Lower lobe of right lung (tissue), 2 donors: ENCODE measurements at regions not wholly inside any gene's neighbourhood (a gene's known extent, or its start where the extent isn't known, plus 50 kb on each side); places are given as distances from the start of the nearest gene placed in this dataset.

ENCODE experiments used
- ATAC-seq, 2 donors: fragments of 200-7000 bp; cut with Tn5 transposase; one replicate each; pipeline ENCODE4 v1.9.1; 2020 to 2022; ENCODE audit warnings: mild to moderate bottlenecking in 2 of 2, moderate library complexity in 2 of 2
- DNase-seq: peaks from one replicate; pipeline ENCODE4 v3.0.0-alpha.2; 2020
- H3K27ac ChIP-seq: fragments of 200-600 bp; one replicate; pipeline ENCODE4 v1.8.0; 2022
- H3K27me3 ChIP-seq: fragments of 200-600 bp; one replicate; pipeline ENCODE4 v1.8.0; 2022; ENCODE audit warnings: low read depth
- H3K36me3 ChIP-seq: fragments of 200-600 bp; one replicate; pipeline ENCODE4 v1.8.0; 2022; ENCODE audit warnings: mild to moderate bottlenecking
- H3K4me1 ChIP-seq: fragments of 200-600 bp; one replicate; pipeline ENCODE4 v1.8.0; 2022
- H3K4me3 ChIP-seq: fragments of 200-600 bp; one replicate; pipeline ENCODE4 v1.8.0; 2022; ENCODE audit warnings: mild to moderate bottlenecking
- H3K9me3 ChIP-seq: fragments of 200-600 bp; one replicate; pipeline ENCODE4 v1.8.0; 2022
- intact Hi-C: fragments of 100-400 bp; cut with DNase I; formaldehyde crosslinking; loops from one replicate; pipeline ENCODE4 v1.11.0; 2022
- TF ChIP-seq, protein P1 (sequence below): fragments of 200-600 bp; IDR thresholded peaks from one replicate; pipeline ENCODE4 v1.8.0; 2022; ENCODE audit warnings: antibody characterized with exemption, mild to moderate bottlenecking
- donor health status: DM: no; HTN: yes; CAD: no; lungs with severe emphysema.

DNA sequence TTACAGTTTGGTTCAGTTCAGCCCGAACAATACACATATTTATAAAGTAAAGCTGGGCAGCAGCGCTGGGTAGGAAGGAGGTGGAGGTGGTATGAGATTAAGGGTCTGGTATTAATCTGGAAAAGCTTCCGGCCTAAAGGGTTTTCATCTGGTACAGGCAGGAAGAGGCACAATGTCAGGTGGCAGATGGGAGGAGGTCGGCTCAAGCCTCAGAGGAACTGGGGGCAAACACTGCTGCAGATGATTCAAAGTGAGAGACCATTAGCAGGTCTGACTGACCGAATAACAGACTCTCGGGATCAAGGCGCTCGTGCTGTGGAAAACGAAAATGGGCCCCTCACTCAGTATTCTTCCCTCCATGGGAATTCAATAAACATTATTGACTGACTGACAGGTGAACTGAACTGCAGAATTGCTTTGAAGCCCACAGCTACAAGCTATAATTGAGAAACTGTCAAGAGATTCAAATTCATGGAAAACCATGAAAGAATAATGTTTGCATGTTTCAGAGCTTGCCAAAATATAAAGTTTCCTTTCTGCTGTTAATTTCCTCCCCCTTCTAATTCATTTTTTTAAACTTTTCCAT is 75.3 kb downstream of the TMEM167A start:
- Histone ChIP-seq H3K27ac (no peak overlapping the region), H3K4me1 (no peaks in the 10 kb centered on the region), H3K27me3 (no peaks in the 10 kb centered on the region), H3K9me3 (no peaks in the 10 kb centered on the region), H3K4me3 (no peak overlapping the region), H3K36me3 (no peaks in the 10 kb centered on the region)
- intact Hi-C loops: no loop called here
- no peak for DNase-seq
- TF ChIP-seq, protein P1, sequence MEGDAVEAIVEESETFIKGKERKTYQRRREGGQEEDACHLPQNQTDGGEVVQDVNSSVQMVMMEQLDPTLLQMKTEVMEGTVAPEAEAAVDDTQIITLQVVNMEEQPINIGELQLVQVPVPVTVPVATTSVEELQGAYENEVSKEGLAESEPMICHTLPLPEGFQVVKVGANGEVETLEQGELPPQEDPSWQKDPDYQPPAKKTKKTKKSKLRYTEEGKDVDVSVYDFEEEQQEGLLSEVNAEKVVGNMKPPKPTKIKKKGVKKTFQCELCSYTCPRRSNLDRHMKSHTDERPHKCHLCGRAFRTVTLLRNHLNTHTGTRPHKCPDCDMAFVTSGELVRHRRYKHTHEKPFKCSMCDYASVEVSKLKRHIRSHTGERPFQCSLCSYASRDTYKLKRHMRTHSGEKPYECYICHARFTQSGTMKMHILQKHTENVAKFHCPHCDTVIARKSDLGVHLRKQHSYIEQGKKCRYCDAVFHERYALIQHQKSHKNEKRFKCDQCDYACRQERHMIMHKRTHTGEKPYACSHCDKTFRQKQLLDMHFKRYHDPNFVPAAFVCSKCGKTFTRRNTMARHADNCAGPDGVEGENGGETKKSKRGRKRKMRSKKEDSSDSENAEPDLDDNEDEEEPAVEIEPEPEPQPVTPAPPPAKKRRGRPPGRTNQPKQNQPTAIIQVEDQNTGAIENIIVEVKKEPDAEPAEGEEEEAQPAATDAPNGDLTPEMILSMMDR: no peak
- ATAC-seq: no peak

DNA sequence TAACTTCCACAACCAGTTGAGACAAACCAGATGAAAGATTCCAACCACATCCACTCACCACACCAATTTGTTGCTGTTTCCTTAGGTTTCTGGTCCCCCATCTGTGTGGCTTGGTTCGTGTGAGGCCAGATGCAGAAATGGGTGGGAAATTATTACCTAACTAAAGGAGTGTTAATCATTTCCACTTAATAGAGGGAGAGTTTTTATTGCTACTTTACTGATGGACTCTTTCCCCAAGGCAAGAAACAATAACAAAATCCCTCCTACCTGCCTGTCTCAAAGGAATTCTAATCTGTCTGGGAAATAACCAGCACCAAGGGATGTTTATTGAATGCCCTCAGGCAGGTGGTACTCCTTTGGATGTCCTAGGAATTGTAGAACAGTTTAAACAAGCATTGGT is 76.3 kb downstream of the TMEM167A start:
- Histone ChIP-seq H3K9me3 (no peaks in the 10 kb centered on the region), H3K27ac (no peak overlapping the region), H3K27me3 (no peaks in the 10 kb centered on the region), H3K4me1 (no peaks in the 10 kb centered on the region), H3K36me3 (no peaks in the 10 kb centered on the region), H3K4me3 (no peak overlapping the region)
- TF ChIP-seq, protein P1: no peak
- ATAC-seq (no peak), DNase-seq (no peak)
- intact Hi-C loops: no loop called here

DNA sequence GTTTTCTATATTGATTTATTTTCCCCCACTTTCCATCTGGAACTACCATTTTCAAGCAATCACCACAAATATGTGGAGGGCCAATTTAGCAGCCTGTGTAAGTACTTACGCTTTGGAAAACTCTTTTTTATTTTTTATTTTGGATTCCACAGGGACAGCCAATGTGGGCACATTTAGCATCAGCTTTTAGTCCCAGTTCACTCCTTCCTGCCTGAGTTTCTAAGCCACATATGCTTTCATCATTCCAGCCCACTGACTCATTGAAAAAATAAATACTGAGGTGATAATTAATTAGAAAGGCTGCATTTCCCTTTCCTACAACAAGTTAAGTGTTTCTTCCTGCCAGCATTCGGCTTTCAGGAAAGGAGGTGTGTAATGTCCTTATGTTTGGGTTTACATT is 76.8 kb downstream of the TMEM167A start:
- no peaks in the 10 kb centered on the region for H3K9me3 ChIP-seq
- ATAC-seq (no peak), DNase-seq (no peak)
- H3K27me3 ChIP-seq: no peaks in the 10 kb centered on the region
- no peak overlapping the region for H3K27ac ChIP-seq
- intact Hi-C loops: no loop called here
- no peaks in the 10 kb centered on the region for H3K4me1 ChIP-seq
- TF ChIP-seq, protein P1: no peak
- H3K4me3 ChIP-seq: no peak overlapping the region
- no peaks in the 10 kb centered on the region for H3K36me3 ChIP-seq

DNA sequence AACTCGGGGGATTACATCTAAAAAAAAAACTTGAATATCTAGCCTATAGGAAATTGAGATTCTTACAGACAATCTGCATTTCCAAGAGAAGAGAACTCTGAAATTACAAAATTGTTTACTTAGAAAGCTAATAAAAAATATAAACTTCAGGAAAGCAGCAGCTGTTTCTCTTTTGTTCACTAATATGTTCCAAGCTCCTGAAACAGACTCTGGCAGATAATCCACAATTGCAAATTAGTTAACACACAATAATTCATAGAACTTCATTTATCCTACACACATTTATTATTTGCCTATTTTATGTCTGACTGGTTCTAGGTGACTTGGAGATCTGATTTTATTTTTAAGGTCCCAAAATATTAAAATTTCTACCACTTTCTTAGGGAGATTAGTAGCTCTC is 83.8 kb downstream of the TMEM167A start:
- no peaks in the 10 kb centered on the region for H3K9me3 ChIP-seq
- no peak for DNase-seq
- no peak for ATAC-seq
- no peaks in the 10 kb centered on the region for H3K27me3 ChIP-seq
- TF ChIP-seq, protein P1: no peak
- no peaks in the 10 kb centered on the region for H3K36me3 ChIP-seq
- no peak overlapping the region for H3K4me3 ChIP-seq
- H3K4me1 ChIP-seq: no peaks in the 10 kb centered on the region
- intact Hi-C loops: no loop called here
- H3K27ac ChIP-seq: no peak overlapping the region

DNA sequence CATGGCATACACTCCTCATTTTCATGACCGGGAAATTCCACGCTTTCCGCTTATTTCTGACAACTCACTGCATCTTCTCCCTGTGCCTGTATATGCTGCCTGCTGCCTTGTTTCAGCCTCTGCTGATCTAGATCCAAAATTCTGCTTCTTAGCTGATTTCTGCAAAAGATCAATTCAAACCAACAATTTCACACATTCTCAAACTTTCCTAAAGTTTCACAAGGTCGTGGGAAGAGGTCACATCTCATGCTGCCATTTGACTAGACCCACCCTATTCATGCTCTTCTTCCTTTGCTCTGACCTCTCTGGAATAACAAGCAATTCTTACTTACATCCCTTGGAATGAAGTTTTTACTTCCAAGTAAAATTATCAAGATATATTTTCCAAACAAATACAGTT is 84.5 kb downstream of the TMEM167A start:
- intact Hi-C loops: no loop called here
- Histone ChIP-seq H3K4me3 (no peak overlapping the region), H3K36me3 (no peaks in the 10 kb centered on the region), H3K9me3 (no peaks in the 10 kb centered on the region), H3K27me3 (no peaks in the 10 kb centered on the region), H3K27ac (no peak overlapping the region), H3K4me1 (no peaks in the 10 kb centered on the region)
- DNase-seq: no peak
- ATAC-seq: no peak
- TF ChIP-seq, protein P1: no peak
